ENCODE measurements at regions not wholly inside any gene's neighbourhood (a gene's known extent, or its start where the extent isn't known, plus 50 kb on each side); places are given as distances from the start of the nearest gene placed in this dataset.

DNA sequence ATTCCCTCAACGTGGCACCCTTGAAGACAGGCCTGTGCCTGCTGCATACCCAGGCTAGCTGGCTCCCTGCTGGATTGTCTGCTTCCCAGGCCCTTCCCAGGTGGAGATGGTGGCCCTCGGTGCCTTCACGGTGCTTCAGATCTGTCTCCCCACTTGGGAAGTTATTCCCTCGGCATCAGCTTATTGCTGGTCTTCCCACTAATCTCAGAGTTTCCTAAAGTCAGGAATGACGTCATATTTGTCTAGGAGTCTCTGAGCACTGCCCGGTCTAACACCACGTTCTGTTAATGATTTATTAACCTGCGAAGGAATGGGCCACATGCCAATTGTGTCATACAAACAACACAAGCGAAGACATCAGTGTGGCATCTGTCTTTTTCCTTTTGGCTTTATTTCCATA, 269.8 kb upstream of the ID2 start:
- no peak for DNase-seq (ENCODE audit: low spot score)
- Histone ChIP-seq H3K27me3 (replicated peaks; ENCODE audit: insufficient read depth) (no peaks in the 10 kb centered on the region), H3K4me3 (no peak overlapping the region), H3K27ac (no peak overlapping the region), H3K36me3 (no peaks in the 10 kb centered on the region), H3K4me1 (ENCODE audit: control insufficient read depth in 1 of 2, low read depth in 2 of 2) (peaks cover 0 to 9% of the 10 kb centered on the region in 2 donors), H3K9me3 (no peaks in the 10 kb centered on the region)
- TF ChIP-seq, protein P1, sequence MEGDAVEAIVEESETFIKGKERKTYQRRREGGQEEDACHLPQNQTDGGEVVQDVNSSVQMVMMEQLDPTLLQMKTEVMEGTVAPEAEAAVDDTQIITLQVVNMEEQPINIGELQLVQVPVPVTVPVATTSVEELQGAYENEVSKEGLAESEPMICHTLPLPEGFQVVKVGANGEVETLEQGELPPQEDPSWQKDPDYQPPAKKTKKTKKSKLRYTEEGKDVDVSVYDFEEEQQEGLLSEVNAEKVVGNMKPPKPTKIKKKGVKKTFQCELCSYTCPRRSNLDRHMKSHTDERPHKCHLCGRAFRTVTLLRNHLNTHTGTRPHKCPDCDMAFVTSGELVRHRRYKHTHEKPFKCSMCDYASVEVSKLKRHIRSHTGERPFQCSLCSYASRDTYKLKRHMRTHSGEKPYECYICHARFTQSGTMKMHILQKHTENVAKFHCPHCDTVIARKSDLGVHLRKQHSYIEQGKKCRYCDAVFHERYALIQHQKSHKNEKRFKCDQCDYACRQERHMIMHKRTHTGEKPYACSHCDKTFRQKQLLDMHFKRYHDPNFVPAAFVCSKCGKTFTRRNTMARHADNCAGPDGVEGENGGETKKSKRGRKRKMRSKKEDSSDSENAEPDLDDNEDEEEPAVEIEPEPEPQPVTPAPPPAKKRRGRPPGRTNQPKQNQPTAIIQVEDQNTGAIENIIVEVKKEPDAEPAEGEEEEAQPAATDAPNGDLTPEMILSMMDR (IDR thresholded peaks at IDR 0.05): no peak
- ATAC-seq (ENCODE audit: insufficient number of reproducible peaks, low FRiP score, low read depth): no peak

DNA sequence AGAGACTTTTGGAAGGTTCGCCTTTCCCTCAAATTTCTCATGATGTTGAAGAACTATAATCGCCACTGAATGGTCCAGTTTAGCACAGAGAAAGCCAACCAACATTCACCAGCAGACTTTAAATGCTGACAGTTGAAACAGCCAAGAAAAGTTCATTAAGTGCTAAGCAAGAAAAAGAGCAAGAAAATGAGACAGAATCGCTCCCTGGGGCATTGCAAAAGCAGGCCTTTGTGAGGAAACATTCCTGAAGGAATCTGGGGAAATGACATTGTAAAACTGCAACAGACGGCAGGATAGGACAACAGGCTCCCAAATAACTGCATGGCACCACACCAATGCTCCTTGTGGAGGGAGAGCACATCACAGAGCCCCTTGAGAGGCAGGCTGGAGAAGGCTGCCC, 269.3 kb upstream of the ID2 start:
- Histone ChIP-seq H3K27ac (no peak overlapping the region), H3K36me3 (no peaks in the 10 kb centered on the region), H3K4me1 (ENCODE audit: control insufficient read depth in 1 of 2, low read depth in 2 of 2) (peaks cover 0 to 9% of the 10 kb centered on the region in 2 donors), H3K27me3 (replicated peaks; ENCODE audit: insufficient read depth) (no peaks in the 10 kb centered on the region), H3K4me3 (no peak overlapping the region), H3K9me3 (no peaks in the 10 kb centered on the region)
- ATAC-seq (ENCODE audit: insufficient number of reproducible peaks, low FRiP score, low read depth): no peak
- DNase-seq (ENCODE audit: low spot score): no peak
- TF ChIP-seq, protein P1 (IDR thresholded peaks at IDR 0.05): no peak

DNA sequence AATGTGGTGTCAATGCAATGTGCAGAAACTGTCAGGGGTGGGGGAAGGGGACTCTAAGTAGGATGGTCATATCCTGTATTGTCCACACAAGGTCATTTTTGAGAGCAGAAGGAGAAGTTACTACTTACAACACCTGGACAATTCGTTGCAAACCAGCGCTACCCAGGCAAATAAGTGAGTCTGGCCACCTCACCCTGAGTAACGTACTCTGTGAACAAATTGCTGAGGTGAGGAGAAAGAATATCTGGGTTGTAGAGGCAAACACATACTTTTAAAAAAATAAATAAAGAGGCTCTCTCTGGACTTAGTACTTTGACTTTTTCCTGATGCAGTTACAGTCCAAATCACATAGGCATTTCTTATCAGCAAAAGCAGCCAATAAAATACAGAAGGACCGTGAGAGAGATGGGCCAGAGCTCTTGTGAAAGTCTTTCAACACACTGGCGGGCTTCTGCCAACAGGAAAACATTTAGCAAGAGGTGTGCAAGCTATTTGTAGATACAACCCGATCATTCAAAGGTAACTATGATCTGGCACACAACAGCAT, 268.2 kb upstream of the ID2 start:
- Histone ChIP-seq H3K4me1 (ENCODE audit: control insufficient read depth in 1 of 2, low read depth in 2 of 2) (peaks cover 0 to 9% of the 10 kb centered on the region in 2 donors), H3K27ac (no peak overlapping the region), H3K9me3 (no peaks in the 10 kb centered on the region), H3K36me3 (no peaks in the 10 kb centered on the region), H3K4me3 (no peak overlapping the region), H3K27me3 (replicated peaks; ENCODE audit: insufficient read depth) (no peaks in the 10 kb centered on the region)
- DNase-seq (ENCODE audit: low spot score) (no peak), ATAC-seq (ENCODE audit: insufficient number of reproducible peaks, low FRiP score, low read depth) (no peak)
- TF ChIP-seq, protein P1 (IDR thresholded peaks at IDR 0.05): no peak

DNA sequence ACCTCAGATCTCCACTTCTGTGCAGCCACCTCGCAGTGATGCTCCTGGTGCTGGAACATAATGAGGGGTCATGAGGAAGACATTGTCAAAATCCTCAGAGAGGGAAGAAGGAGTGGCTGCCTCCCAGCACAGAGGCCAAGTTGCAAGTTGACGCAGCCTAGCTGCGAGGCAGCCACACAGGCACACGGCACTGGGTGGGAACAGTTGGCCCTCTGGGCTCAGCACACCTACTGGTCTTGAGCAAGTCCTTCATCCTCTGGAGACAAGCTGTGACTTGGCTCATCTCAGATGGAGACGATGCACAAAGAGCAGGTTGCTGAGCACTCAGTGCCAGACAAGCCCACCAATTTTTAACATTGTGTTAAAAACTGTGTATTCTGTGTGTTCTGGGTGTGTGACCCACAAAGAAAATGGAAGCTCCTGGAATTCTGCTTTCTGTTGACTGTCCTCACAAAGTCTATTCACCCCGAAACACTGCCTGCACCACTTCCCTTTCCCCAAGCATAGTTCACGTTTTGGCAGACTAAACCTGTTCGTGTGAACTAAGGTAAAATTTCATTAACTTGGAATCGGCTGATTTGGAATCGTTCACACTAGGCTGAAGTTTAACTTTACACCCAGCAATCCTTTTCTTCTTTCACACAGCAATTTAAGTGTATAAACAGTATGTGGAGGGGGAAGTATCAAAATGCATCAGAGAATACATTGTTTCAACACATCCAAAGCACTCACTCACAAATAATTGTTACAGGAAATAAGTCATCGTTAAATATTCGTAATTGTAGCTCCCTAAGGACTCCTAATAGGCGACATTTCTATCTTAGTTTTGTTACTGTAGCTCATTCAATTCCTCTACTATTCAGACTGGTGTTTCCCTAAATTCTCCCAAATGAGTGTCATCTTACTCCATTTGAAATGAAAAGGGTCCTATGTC, 266.6 kb upstream of the ID2 start:
- H3K9me3 ChIP-seq: no peaks in the 10 kb centered on the region
- ATAC-seq (ENCODE audit: insufficient number of reproducible peaks, low FRiP score, low read depth): no peak
- H3K27ac ChIP-seq: no peak overlapping the region
- H3K4me3 ChIP-seq: no peak overlapping the region
- H3K27me3 ChIP-seq (replicated peaks; ENCODE audit: insufficient read depth): no peaks in the 10 kb centered on the region
- TF ChIP-seq, protein P1 (IDR thresholded peaks at IDR 0.05): no peak
- peaks cover 0 to 9% of the 10 kb centered on the region in 2 donors for H3K4me1 ChIP-seq (ENCODE audit: control insufficient read depth in 1 of 2, low read depth in 2 of 2)
- no peaks in the 10 kb centered on the region for H3K36me3 ChIP-seq
- DNase-seq (ENCODE audit: low spot score): no peak

DNA sequence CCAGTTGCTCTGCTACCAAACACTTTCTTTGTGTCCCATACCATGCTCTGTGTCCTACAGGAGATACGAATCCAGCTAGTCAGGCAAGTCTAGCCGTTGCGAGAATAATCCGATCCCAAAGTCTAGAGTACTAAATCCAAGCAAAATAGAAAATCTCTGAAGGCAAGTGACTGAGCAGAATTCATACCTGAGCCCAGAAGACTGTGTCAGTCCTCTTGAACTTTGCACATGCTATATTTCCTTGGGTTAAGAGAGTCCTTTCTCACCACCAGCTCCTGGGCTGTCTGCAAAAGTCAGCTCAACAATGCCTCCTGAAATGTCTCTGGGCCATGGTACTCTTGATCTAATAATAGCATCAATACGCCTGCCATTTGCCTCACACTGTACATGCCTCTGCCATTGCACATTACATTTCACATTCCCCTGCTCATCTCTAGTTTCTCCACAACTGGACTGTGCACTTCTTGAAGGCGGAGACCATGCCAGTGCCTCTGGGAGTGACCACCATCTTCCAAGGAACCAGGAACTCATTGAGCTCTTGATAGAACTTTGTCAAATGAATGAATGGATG, 265.8 kb upstream of the ID2 start:
- TF ChIP-seq, protein P1 (IDR thresholded peaks at IDR 0.05): no peak

More for the DNA sequence above, 265.8 kb upstream of the ID2 start:
- no peak overlapping the region for H3K27ac ChIP-seq
- H3K4me3 ChIP-seq: no peak overlapping the region
- peaks cover 0 to 9% of the 10 kb centered on the region in 2 donors for H3K4me1 ChIP-seq (ENCODE audit: control insufficient read depth in 1 of 2, low read depth in 2 of 2)
- no peaks in the 10 kb centered on the region for H3K36me3 ChIP-seq
- no peaks in the 10 kb centered on the region for H3K9me3 ChIP-seq
- ATAC-seq (ENCODE audit: insufficient number of reproducible peaks, low FRiP score, low read depth): no peak
- H3K27me3 ChIP-seq (replicated peaks; ENCODE audit: insufficient read depth): no peaks in the 10 kb centered on the region
- no peak for DNase-seq (ENCODE audit: low spot score)

Data from thoracic aorta (tissue), 2 donors.